HG02678 (cell line): ENCODE measurements at regions not wholly inside any gene's neighbourhood (a gene's known extent, or its start where the extent isn't known, plus 50 kb on each side); places are given as distances from the start of the nearest gene placed in this dataset.

Experiments
- ATAC-seq: cut with Tn5 transposase; IDR thresholded peaks from one replicate; pipeline ENCODE4 v1.9.1; 2021; ENCODE audit warnings: mild to moderate bottlenecking, moderate library complexity; ENCODE audit not compliant: unreplicated experiment

- no peak for ATAC-seq
These were observed 811.1 kb upstream of the SALL3 start for GRCh38 chr18:78168526-78168925.

GRCh38 chr18:78169174-78169864, 810.3 kb upstream of the SALL3 start:
- no peak for ATAC-seq

GRCh38 chr18:78171954-78172353, 807.7 kb upstream of the SALL3 start:
- no peak for ATAC-seq

GRCh38 chr18:78174737-78175136, 804.9 kb upstream of the SALL3 start:
- no peak for ATAC-seq

- no peak for ATAC-seq
These were observed 800.8 kb upstream of the SALL3 start for GRCh38 chr18:78178812-78179211.

GRCh38 chr18:78180741-78181140, 798.9 kb upstream of the SALL3 start:
- no peak for ATAC-seq

- ATAC-seq: no peak
These were observed 795.8 kb upstream of the SALL3 start for GRCh38 chr18:78183815-78184214.

- ATAC-seq: no peak
These were observed 788.3 kb upstream of the SALL3 start for GRCh38 chr18:78191276-78191675.

GRCh38 chr18:78192054-78192453, 787.6 kb upstream of the SALL3 start:
- no peak for ATAC-seq

- ATAC-seq: no peak
These were observed 783.3 kb upstream of the SALL3 start for GRCh38 chr18:78196280-78196679.

GRCh38 chr18:78199002-78199401, 780.6 kb upstream of the SALL3 start:
- ATAC-seq: no peak

- no peak for ATAC-seq
These were observed 780.0 kb upstream of the SALL3 start for GRCh38 chr18:78199611-78200010.

GRCh38 chr18:78207942-78208341, 771.7 kb upstream of the SALL3 start:
- no peak for ATAC-seq

- ATAC-seq: no peak
These were observed 771.2 kb upstream of the SALL3 start for GRCh38 chr18:78208461-78208860.

GRCh38 chr18:78213361-78213994, 766.1 kb upstream of the SALL3 start:
- no peak for ATAC-seq

- no peak for ATAC-seq
These were observed 758.1 kb upstream of the SALL3 start for GRCh38 chr18:78221496-78221895.

GRCh38 chr18:78228974-78229373, 750.6 kb upstream of the SALL3 start:
- ATAC-seq: no peak

- no peak for ATAC-seq
These were observed 748.7 kb upstream of the SALL3 start for GRCh38 chr18:78230911-78231310.

GRCh38 chr18:78232196-78232595, 747.4 kb upstream of the SALL3 start:
- no peak for ATAC-seq

- ATAC-seq: no peak
These were observed 741.8 kb upstream of the SALL3 start for GRCh38 chr18:78237864-78238263.

GRCh38 chr18:78238404-78239089, 741.1 kb upstream of the SALL3 start:
- ATAC-seq: no peak

- ATAC-seq: no peak
These were observed 740.5 kb upstream of the SALL3 start for GRCh38 chr18:78239090-78239457.
